AG04449 (cell line): ENCODE measurements at regions not wholly inside any gene's neighbourhood (a gene's known extent, or its start where the extent isn't known, plus 50 kb on each side); places are given as distances from the start of the nearest gene placed in this dataset.
"Not testable (repeated sequence)": the region's sequence is repeated elsewhere in the genome, so short reads cannot be mapped to it uniquely, and the experiment has no call there.

Experiments used
- CTCF ChIA-PET: fragments of 350-600 bp; formaldehyde crosslinking; extraction: SDS; loops from one replicate; lab custom pipeline; 2021; ENCODE audit warnings: antibody characterized with exemption; lab: Yijun Ruan, JAX
- POLR2A ChIA-PET: fragments of 400-600, 350-600 bp; formaldehyde crosslinking; extraction: SDS; loops from one replicate; lab custom pipeline; 2020; ENCODE audit warnings: antibody characterized with exemption, inconsistent platforms; lab: Yijun Ruan, JAX
- DNase-seq: peaks from one replicate; pipeline ENCODE4 v3.0.0-alpha.2; 2010; ENCODE audit warnings: low read depth, low spot score
- H3K4me3 ChIP-seq: 2 replicates; pipeline ENCODE4 v1.5.1; 2011; ENCODE audit warnings: low read depth, mild to moderate bottlenecking, control low read depth, low read length
- TF ChIP-seq, protein P1 (sequence below): IDR thresholded peaks from one replicate; pipeline ENCODE4 v1.5.1; 2011; ENCODE audit warnings: mild to moderate bottlenecking, moderate library complexity, low read length, control low read depth, inconsistent platforms; ENCODE audit not compliant: insufficient read depth; ENCODE audit errors: missing control alignments

DNA sequence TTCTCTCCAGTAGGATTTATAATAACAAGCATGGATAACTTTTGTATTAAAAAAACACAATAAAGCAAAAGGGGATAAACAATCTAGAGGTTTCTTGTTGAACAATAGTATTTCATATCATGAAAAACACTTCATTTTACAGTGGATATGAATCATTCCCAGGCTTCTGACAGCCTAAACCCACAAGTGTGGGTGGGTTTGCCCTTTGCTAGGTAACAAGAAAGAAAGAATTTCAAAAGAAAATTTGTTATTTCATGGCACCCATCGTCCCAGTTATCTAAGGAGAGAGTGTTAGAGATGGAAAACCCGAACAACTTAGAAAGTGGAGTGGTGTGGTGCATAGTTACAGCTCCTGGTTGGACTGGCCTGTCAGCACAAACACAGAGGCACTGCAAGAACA lies 76.1 kb upstream of the GPR6 start:
- CTCF ChIA-PET: interaction anchor here (1.2 kb wide), 1 partner anchor 137 kb away, joined by 5 read pairs; no protein-coding TSS in a partner anchor
- POLR2A ChIA-PET: no interaction called here
- H3K4me3 ChIP-seq: no peak overlapping the region
- DNase-seq: no peak
- TF ChIP-seq, protein P1, sequence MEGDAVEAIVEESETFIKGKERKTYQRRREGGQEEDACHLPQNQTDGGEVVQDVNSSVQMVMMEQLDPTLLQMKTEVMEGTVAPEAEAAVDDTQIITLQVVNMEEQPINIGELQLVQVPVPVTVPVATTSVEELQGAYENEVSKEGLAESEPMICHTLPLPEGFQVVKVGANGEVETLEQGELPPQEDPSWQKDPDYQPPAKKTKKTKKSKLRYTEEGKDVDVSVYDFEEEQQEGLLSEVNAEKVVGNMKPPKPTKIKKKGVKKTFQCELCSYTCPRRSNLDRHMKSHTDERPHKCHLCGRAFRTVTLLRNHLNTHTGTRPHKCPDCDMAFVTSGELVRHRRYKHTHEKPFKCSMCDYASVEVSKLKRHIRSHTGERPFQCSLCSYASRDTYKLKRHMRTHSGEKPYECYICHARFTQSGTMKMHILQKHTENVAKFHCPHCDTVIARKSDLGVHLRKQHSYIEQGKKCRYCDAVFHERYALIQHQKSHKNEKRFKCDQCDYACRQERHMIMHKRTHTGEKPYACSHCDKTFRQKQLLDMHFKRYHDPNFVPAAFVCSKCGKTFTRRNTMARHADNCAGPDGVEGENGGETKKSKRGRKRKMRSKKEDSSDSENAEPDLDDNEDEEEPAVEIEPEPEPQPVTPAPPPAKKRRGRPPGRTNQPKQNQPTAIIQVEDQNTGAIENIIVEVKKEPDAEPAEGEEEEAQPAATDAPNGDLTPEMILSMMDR: no peak

DNA sequence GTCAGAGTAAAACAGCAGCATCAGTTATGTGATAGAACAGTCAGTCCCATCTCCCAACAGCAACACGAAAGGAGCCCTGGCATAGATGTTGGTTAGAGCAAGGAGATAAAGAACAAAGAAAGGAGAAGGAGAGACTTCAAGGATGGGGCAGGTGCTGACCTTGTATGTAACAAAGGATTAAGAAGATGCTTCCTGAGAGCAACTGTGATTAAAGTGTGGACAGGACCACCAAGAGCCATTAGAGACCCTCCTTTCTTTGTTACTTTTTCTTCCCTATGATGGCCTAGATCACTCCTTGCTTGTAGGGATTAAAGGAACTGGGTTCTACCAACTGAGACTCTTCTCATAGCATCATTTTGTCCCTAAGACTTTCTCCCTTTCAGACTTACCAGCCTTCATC lies 75.2 kb upstream of the GPR6 start:
- no peak for DNase-seq
- TF ChIP-seq, protein P1: no peak
- CTCF ChIA-PET: interaction anchor here (1.2 kb wide), 1 partner anchor 136 kb away, joined by 5 read pairs; no protein-coding TSS in a partner anchor
- no peak overlapping the region for H3K4me3 ChIP-seq
- POLR2A ChIA-PET: no interaction called here

DNA sequence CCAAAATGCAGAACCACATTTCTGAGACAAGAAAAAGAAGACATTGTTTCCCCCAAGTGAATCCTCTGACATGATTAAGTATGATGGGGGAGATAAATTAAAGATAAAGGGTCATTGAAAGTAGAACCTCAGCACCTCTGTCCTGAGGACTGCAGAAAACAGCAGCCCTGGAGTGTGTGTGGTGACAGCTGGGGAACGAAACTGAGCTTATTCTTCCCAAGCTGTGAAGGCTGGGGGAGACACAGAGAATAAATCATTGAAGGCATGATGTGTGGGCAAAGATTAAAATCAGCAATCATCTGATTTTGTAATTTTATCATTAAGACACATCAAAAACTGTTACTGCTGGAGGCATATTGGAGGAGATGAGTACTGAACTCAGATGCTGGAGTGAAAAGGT lies 67.5 kb upstream of the GPR6 start:
- ChIA-PET POLR2A (no interaction called here), CTCF (no interaction called here)
- TF ChIP-seq, protein P1: no peak
- H3K4me3 ChIP-seq: no peak overlapping the region
- DNase-seq: no peak

DNA sequence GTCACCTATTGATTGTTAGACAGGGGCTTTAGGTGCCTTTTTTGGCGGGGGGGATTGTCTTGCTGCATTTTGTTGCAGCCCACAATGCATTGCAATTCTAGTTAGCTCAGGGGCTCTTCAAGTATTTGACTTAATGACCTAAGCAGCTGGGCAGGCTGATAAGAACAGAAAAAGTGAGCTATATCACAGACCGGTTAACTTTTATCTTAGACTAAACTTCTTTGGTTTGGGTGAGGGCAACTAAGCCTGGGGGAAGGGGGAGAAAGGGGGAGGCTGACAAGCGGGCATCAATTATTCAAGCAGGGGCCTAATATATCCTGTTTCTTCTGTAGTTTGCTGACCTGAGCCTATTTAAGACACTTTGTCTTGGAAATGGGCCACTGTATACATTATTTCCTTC lies 66.0 kb upstream of the GPR6 start:
- no peak for DNase-seq
- POLR2A ChIA-PET: no interaction called here
- H3K4me3 ChIP-seq: no peak overlapping the region
- CTCF ChIA-PET: no interaction called here
- TF ChIP-seq, protein P1: no peak

DNA sequence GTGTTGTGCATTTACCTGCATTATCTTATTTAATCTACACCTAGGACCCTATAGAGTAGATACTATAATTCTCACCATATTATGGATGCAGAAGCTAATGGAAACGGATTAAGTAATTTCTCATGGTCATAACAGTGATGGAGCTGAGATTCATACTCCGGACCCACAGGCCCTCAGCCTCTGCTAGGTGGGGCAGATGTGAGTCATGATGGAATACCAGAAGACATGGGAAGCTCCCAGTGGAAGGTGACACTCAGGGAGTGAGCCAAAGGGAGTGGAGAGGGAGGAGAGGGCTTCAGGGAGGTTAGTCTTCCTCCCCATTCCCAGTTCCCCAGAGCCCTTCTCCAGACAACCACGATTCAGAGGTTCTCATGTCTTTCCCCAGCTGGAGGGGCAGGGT lies 65.2 kb upstream of the GPR6 start:
- DNase-seq: no peak
- ChIA-PET CTCF (interaction anchor here (1.6 kb wide), 1 partner anchor 209 kb away, joined by 5 read pairs; no protein-coding TSS in a partner anchor), POLR2A (no interaction called here)
- no peak overlapping the region for H3K4me3 ChIP-seq
- TF ChIP-seq, protein P1: no peak

DNA sequence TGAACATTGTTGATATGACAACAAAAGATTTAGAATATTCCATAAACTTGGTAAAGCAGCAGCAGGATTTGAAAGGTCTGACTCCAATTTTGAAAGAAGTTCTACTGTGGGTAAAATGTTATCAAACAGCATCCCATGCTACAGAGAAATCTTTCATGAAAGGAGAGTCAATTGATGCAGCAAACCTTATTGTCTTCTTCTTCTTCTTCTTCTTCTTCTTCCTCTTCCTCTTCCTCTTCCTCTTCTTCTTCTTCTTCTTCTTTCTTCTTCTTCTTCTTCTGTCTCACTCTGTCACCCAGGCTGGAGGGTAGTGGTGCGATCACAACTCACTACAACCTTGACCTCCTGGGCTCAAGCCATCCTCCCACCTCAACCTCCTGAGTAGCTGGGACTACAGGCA lies 62.4 kb upstream of the GPR6 start:
- H3K4me3 ChIP-seq, POLR2A ChIA-PET, DNase-seq, CTCF ChIA-PET: not testable (repeated sequence)

DNA sequence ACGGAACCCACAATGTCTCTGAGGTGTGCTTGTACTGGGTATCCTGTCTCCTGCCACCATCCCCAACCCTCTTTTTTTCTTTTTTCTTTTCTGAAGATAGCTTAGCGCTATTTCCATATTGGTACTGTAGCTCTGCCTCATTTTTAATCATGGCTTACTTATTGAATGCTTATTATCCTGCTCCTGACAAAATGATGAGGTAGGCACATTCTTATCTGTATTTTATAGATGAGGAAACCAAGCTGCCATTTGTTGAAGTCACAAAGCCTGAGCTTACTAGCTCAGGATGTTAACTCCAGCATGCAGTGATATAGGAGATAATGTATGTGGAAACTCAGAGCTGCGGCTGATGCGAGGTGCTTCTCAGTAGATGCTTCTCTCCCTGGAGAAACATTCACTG lies 61.4 kb upstream of the GPR6 start:
- TF ChIP-seq, protein P1: no peak
- ChIA-PET CTCF (interaction anchor here (0.6 kb wide), 1 partner anchor 103 kb away, joined by 3 read pairs; no protein-coding TSS in a partner anchor), POLR2A (no interaction called here)
- no peak for DNase-seq
- no peak overlapping the region for H3K4me3 ChIP-seq
